ENCODE measurements at regions not wholly inside any gene's neighbourhood (a gene's known extent, or its start where the extent isn't known, plus 50 kb on each side); places are given as distances from the start of the nearest gene placed in this dataset.

DNA sequence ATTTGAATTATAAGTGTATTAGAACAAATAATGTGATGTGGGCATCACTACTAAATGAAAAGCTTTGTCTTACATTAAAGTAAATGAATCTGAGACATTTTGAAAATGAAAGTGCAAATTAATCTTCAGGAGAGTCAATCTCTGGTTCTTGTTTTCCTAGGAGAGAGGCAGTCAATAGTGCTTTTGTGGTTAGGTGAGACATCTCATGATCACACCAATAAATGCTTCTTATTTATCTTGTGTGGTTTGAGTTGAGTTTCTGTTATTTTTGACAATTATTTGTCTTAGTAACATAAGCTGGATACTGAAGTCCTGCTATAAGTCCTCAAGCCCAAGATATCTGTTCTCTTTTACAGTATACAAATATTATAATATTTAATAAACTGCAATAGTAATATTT is 1378.0 kb upstream of the PCDH9 start:
- H2AFZ ChIP-seq (ENCODE audit: low read depth): no peak overlapping the region
- TF ChIP-seq, protein P1, sequence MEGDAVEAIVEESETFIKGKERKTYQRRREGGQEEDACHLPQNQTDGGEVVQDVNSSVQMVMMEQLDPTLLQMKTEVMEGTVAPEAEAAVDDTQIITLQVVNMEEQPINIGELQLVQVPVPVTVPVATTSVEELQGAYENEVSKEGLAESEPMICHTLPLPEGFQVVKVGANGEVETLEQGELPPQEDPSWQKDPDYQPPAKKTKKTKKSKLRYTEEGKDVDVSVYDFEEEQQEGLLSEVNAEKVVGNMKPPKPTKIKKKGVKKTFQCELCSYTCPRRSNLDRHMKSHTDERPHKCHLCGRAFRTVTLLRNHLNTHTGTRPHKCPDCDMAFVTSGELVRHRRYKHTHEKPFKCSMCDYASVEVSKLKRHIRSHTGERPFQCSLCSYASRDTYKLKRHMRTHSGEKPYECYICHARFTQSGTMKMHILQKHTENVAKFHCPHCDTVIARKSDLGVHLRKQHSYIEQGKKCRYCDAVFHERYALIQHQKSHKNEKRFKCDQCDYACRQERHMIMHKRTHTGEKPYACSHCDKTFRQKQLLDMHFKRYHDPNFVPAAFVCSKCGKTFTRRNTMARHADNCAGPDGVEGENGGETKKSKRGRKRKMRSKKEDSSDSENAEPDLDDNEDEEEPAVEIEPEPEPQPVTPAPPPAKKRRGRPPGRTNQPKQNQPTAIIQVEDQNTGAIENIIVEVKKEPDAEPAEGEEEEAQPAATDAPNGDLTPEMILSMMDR (conservative IDR thresholded peaks at IDR 0.05; ENCODE audit: low read depth, low read length): no peak
- no peaks in the 10 kb centered on the region for H4K20me1 ChIP-seq (ENCODE audit: insufficient read depth)
- no peak overlapping the region for H3K27ac ChIP-seq
- no peaks in the 10 kb centered on the region for H3K79me2 ChIP-seq (ENCODE audit: insufficient read depth, low read depth)
- no peaks in the 10 kb centered on the region for H3K36me3 ChIP-seq (ENCODE audit: insufficient read depth)
- H3K4me1 ChIP-seq (ENCODE audit: low read depth, poor library complexity, severe bottlenecking): no peaks in the 10 kb centered on the region
- H3K4me2 ChIP-seq: no peak overlapping the region
- H3K9ac ChIP-seq: no peak overlapping the region
- H3K27me3 ChIP-seq (ENCODE audit: insufficient read depth, low read depth): no peaks in the 10 kb centered on the region
- H3K4me3 ChIP-seq (IDR thresholded peaks at IDR 0.05; ENCODE audit: insufficient read depth, low read depth, low read length): no peak overlapping the region

DNA sequence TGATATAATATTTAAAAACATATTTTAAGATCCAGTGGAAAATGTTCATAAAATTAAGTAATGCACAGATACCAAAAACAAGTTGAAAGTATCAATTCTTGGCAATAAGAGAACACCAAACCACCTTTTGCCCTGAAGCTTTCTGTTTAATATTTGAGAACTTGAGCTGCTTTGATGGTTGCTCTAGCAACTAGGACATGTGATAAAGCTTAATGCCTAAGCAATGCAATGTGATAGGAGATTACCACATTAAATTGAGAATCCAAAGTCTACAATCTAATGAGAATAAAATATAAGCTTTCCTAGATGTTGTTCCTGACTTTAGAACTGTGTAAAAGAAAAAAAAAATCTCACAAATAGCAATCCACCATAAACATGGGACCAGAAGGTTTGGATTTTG is 1367.5 kb upstream of the PCDH9 start:
- no peak overlapping the region for H3K4me3 ChIP-seq (IDR thresholded peaks at IDR 0.05; ENCODE audit: insufficient read depth, low read depth, low read length)
- no peak overlapping the region for H3K9ac ChIP-seq
- H3K4me1 ChIP-seq (ENCODE audit: low read depth, poor library complexity, severe bottlenecking): no peaks in the 10 kb centered on the region
- no peak overlapping the region for H3K4me2 ChIP-seq
- TF ChIP-seq, protein P1 (conservative IDR thresholded peaks at IDR 0.05; ENCODE audit: low read depth, low read length): no peak
- no peaks in the 10 kb centered on the region for H3K27me3 ChIP-seq (ENCODE audit: insufficient read depth, low read depth)
- no peaks in the 10 kb centered on the region for H4K20me1 ChIP-seq (ENCODE audit: insufficient read depth)
- H3K27ac ChIP-seq: no peak overlapping the region
- H3K79me2 ChIP-seq (ENCODE audit: insufficient read depth, low read depth): no peaks in the 10 kb centered on the region
- no peak overlapping the region for H2AFZ ChIP-seq (ENCODE audit: low read depth)
- H3K36me3 ChIP-seq (ENCODE audit: insufficient read depth): no peaks in the 10 kb centered on the region

DNA sequence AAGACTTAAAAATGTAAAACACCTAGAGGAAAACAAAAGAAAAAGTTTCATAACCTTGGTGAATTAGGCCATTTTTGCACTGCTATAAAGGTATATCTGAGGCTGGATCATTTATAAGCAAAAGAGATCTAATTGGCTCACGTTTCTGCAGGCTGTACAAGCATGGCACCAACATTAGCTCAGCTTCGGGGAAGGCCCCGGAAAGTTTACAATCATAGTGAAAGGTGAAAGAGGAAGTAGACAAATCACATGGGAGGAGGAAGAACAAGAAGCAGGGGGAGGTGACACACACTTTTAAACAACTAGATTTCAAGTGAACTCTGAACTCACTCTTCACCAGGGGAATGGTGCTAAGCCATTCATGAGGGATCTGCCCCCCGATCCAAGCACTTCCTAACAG is 1358.5 kb upstream of the PCDH9 start:
- Histone ChIP-seq H3K4me3 (IDR thresholded peaks at IDR 0.05; ENCODE audit: insufficient read depth, low read depth, low read length) (no peak overlapping the region), H2AFZ (ENCODE audit: low read depth) (no peak overlapping the region), H3K9ac (no peak overlapping the region), H3K27me3 (ENCODE audit: insufficient read depth, low read depth) (no peaks in the 10 kb centered on the region), H3K4me1 (ENCODE audit: low read depth, poor library complexity, severe bottlenecking) (no peaks in the 10 kb centered on the region), H3K4me2 (no peak overlapping the region), H3K36me3 (ENCODE audit: insufficient read depth) (no peaks in the 10 kb centered on the region), H3K27ac (no peak overlapping the region), H3K79me2 (ENCODE audit: insufficient read depth, low read depth) (no peaks in the 10 kb centered on the region), H4K20me1 (ENCODE audit: insufficient read depth) (no peaks in the 10 kb centered on the region)
- TF ChIP-seq, protein P1 (conservative IDR thresholded peaks at IDR 0.05; ENCODE audit: low read depth, low read length): no peak

DNA sequence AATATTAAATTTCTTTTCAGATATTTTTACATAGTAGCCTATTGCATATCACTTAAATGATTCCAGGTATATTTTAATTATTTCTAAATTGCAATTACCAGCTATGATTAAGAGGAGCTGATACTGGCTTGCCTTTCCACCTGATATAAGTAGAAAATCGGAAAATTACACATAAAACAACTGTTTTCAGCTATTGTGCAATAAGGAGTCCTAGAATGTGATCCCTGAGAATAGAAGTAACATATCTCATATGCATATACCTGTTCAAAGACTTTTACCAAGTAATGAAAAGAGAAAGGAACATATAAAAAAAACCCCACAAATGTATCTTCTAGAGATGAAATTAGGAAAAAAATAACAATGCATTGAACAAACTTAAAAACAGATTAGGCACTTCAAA is 1354.6 kb upstream of the PCDH9 start:
- TF ChIP-seq, protein P1 (conservative IDR thresholded peaks at IDR 0.05; ENCODE audit: low read depth, low read length): no peak
- Histone ChIP-seq H3K79me2 (ENCODE audit: insufficient read depth, low read depth) (no peaks in the 10 kb centered on the region), H2AFZ (ENCODE audit: low read depth) (no peak overlapping the region), H3K27ac (no peak overlapping the region), H3K4me1 (ENCODE audit: low read depth, poor library complexity, severe bottlenecking) (no peaks in the 10 kb centered on the region), H3K9ac (no peak overlapping the region), H3K4me2 (no peak overlapping the region), H3K27me3 (ENCODE audit: insufficient read depth, low read depth) (no peaks in the 10 kb centered on the region), H4K20me1 (ENCODE audit: insufficient read depth) (no peaks in the 10 kb centered on the region), H3K4me3 (IDR thresholded peaks at IDR 0.05; ENCODE audit: insufficient read depth, low read depth, low read length) (no peak overlapping the region), H3K36me3 (ENCODE audit: insufficient read depth) (no peaks in the 10 kb centered on the region)

DNA sequence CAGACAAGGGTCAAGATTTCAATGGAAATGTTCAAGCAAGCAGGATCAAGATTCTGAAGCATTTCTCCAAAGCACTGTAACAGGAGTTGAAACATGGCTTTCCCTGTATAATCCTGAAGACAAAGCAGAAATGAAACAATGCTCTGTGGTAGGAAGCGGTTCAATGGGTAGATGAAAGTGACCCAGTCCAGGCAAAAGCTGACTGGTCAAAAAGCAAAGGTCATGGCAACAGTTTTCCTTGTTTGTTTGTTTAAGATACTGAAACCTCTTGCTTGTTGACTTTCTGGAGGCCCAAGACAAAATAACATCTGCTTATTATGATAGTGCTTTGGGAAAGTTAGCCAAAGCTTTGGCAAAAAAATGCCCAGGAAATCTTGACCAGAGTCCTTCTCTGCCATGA is 1343.9 kb upstream of the PCDH9 start:
- H4K20me1 ChIP-seq (ENCODE audit: insufficient read depth): no peaks in the 10 kb centered on the region
- H3K79me2 ChIP-seq (ENCODE audit: insufficient read depth, low read depth): no peaks in the 10 kb centered on the region
- H3K4me3 ChIP-seq (IDR thresholded peaks at IDR 0.05; ENCODE audit: insufficient read depth, low read depth, low read length): no peak overlapping the region
- no peaks in the 10 kb centered on the region for H3K27me3 ChIP-seq (ENCODE audit: insufficient read depth, low read depth)
- H3K4me2 ChIP-seq: no peak overlapping the region
- no peak overlapping the region for H3K9ac ChIP-seq
- no peak overlapping the region for H2AFZ ChIP-seq (ENCODE audit: low read depth)
- no peak overlapping the region for H3K27ac ChIP-seq
- H3K4me1 ChIP-seq (ENCODE audit: low read depth, poor library complexity, severe bottlenecking): no peaks in the 10 kb centered on the region
- no peaks in the 10 kb centered on the region for H3K36me3 ChIP-seq (ENCODE audit: insufficient read depth)
- TF ChIP-seq, protein P1 (conservative IDR thresholded peaks at IDR 0.05; ENCODE audit: low read depth, low read length): no peak
